DOHH2 (cell line): ENCODE measurements at regions not wholly inside any gene's neighbourhood (a gene's known extent, or its start where the extent isn't known, plus 50 kb on each side); places are given as distances from the start of the nearest gene placed in this dataset.

Source experiments
- CTCF ChIP-seq: fragments of 200-600 bp; sonication (generic); IDR thresholded peaks from one replicate; pipeline ENCODE4 v1.5.1; 2014; ENCODE audit warnings: antibody characterized with exemption, mild to moderate bottlenecking, low read depth, low read length; ENCODE audit not compliant: poor library complexity, severe bottlenecking
- EZH2phosphoT487 ChIP-seq: fragments of 200-600 bp; sonication (generic); IDR thresholded peaks from 2 replicates; pipeline ENCODE4 v1.6.1; 2017; ENCODE audit warnings: borderline replicate concordance, mild to moderate bottlenecking, antibody characterized with exemption, low read length, moderate library complexity, mixed read lengths

- TF ChIP-seq CTCF (no peak), EZH2phosphoT487 (no peak)
These were observed 542.5 kb downstream of the NUF2 start for GRCh38 chr1:163864207-163864606.
